DMS53 (cell line): ENCODE measurements at regions not wholly inside any gene's neighbourhood (a gene's known extent, or its start where the extent isn't known, plus 50 kb on each side); places are given as distances from the start of the nearest gene placed in this dataset.

Source experiments
- DNase-seq: peaks from one replicate; lab custom pipeline; 2025; lab: John Stamatoyannopoulos, UW

- no peak for DNase-seq
These were observed 152.9 kb downstream of the RPS24 start for GRCh38 chr10:78186572-78186971.

GRCh38 chr10:78187371-78187770 is 153.7 kb downstream of the RPS24 start:
- DNase-seq: no peak

DNA sequence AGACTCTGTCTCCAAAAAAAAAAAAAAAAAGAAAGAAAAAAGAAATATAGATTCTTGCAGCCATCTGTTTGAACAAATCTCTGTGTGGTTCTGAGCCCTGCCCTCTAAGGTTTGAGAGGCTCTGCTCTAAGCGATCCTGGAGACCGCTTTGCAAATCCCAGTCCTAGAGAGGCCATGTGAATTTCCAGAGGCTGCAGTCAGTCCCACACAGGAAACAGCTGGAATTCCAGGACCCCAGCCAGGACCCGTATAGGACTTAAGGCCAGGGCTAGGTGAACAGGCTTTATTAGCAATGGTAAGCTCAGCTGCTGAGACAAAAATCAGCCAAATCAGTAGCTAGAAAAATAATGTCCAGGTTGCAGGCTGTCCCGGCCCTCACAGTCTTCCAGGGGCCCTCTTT is 154.8 kb downstream of the RPS24 start:
- DNase-seq: no peak

- no peak for DNase-seq
These were observed 156.6 kb downstream of the RPS24 start for GRCh38 chr10:78190051-78190825.

DNA sequence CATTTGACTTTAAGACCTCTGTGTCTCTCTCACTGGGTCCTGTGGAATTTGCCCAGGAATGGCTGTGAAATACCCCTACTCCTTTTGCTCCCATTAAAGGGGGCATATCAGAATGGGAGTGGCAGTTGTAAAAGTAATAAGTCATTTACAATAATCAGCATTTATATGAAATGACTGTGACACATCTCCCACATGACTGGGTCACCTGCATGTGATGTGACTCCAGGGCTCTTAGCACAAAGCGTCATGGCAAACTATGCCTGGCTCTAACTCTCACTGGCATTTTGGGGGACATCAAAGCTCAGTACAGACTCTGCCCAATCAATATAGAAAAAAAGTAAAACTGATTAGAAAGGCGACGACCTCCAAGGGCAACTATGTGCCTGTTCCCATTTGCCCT is 157.6 kb downstream of the RPS24 start:
- DNase-seq: no peak

- DNase-seq: no peak
These were observed 159.5 kb downstream of the RPS24 start for GRCh38 chr10:78193189-78193588.

DNA sequence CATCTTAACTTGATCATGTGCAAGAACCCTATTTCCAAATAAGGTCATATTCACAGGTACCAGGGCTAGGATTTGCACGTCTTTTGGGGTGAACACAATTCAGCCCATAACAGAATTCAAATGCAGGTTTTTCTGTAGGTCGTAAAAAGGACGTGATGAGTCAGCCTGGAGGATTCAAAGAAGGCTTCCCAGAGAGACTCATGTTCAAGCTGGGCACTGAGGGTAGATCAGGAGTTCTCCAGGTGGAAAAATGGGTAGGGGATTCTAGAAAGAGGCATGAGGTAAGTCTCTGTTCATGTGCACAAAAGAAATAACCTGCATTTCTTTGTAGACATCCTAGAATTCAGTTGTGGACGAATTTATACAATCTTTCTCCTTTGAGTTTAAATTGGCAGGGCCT is 160.4 kb downstream of the RPS24 start:
- no peak for DNase-seq

DNA sequence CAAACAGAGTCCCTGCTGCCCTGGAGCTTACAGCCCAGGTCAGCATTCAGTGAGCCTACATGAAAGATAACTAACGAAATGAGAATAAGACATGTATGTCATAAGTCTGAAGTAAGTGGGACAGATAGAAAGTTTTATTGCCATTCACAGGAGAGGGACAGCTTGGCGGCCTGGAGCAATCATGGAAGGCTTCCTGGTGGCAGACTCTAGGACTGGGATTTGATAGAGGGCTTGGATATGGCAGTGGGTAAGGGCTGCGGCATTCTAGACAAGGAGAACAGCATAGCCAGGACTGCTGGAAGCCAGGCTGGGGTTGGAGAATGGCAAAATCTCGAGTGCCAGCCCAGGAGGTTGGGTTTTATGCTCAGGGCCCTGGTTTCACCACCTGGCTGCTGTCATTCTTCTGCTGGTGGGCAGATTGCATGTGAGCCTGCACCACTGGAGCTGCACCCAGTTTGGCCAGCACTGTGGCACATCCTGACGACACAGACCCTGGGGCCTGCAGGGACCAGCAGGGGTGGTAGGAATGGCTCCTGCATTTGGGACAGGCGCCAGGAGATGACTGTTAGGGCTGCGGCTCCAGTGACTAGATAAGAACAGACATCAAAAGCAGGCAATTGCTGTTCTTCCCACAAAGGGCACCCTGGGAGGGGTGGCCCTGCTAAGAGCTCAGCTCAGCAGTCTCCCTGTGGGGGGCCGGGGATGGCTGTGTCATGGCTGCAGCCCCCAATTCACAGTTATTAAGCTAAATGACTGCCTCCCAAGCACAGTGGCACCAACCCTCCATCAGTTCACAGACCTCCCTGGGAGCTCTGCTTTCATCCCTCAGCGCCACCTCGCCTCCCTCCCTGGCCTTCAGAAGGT is 161.1 kb downstream of the RPS24 start:
- DNase-seq: no peak

DNA sequence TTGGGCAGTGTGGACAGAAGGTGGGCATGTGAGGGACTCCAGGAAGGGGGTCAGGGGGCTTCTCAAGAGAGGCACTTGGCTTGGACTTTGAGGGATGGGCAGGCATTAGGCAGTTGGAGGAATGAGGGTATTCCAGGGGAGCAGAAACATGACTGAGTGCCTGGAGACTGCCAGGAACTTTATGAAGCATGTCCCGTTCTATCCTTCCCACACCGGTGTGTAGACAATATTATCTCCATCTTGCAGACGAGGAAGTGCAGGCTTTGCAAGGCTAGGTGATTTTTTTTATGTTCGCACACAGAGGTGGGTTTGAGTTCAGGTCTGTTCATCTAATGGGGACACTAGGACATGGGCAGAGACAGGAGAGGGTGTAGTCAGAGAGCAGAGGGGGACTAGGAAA is 162.7 kb downstream of the RPS24 start:
- no peak for DNase-seq

- DNase-seq: no peak
These were observed 163.3 kb downstream of the RPS24 start for GRCh38 chr10:78196964-78197363.

DNA sequence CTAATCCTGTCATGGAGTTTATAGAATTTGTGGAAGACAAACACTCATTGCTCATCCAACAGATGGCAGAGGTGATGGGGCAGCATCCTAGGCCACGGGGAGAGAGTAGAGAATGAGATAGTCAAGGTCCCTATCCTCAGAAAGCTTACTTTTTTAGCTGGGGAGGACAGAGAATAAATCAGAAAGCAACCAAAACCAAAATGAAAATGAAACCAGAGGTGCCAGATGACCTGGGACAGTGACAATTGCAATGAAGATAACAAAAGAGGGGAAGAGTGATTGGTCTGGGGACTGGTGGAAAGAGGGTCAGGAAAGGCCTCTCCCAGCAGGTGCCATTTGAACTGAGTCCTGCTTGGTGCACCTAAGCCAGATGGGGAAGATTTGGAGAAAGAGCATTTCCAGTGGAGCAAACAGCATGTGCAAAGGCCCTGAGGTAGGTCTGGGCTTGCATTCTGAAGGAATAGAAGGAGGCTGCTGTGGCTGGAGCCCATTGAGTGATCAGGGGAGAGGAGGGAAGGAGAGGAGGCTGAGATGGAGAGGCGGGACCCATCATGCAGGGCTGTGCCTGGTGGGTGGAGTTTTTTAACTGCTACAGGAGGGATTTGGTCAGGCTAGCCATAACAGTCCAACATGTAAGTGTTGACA is 164.1 kb downstream of the RPS24 start:
- DNase-seq: no peak

DNA sequence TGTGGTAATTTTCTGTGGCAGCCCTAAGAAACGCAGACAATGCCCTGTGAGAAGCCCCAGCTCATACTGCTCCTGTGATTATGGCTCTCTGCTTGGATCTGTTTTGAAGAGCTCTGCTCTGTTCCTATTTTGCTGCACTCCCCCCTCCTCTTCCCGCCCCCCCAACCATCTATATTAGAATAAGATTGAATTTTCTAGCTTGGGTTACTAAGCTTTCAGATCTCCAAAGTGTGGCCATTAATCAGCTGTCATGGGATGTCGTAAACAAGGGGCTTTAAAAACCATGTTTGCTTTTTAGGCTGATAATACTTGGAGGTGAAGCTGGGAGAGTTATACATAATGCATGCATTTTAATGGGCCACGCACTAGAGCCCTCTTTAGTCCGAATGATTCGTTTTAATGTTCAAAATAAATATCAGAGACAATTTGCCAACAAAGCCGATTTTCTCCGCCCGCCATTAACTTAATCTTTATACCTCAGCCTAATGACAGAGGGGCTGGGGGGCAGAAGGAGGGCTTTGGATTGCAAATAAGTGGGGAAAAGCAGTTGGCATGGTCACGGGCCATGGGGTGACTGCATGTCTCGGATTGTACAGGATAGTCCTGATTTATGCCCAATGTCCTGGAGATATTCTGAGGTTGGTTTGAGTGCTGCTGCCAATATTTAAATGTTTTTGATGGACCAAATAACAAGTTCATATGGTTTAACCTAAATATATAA is 165.5 kb downstream of the RPS24 start:
- no peak for DNase-seq

- DNase-seq: peak; percentile 44
These were observed 166.1 kb downstream of the RPS24 start for GRCh38 chr10:78199759-78200158.

- no peak for DNase-seq
These were observed 167.0 kb downstream of the RPS24 start for GRCh38 chr10:78200686-78201085.

DNA sequence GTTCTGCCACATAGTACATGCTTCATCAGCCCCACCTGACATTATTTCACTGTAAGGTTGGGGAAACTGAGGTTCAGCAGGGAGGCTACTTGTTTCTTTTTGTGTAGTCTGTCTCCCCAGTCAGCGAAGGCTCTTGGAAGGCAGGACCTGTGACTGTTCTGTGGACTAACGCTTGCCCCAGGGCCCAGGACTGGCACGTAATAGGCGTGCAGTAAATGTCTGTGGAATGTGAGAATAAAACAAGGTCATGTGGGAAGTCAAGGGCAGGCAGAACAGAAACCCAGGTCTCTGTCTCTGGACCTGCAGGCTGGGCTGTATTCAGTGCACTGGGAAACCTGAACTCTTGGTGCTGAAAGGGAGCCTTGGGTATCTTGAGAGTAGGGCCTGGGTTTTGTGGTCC is 168.7 kb downstream of the RPS24 start:
- no peak for DNase-seq

- DNase-seq: peak; percentile 42
These were observed 170.5 kb downstream of the RPS24 start for GRCh38 chr10:78203915-78204818.

DNA sequence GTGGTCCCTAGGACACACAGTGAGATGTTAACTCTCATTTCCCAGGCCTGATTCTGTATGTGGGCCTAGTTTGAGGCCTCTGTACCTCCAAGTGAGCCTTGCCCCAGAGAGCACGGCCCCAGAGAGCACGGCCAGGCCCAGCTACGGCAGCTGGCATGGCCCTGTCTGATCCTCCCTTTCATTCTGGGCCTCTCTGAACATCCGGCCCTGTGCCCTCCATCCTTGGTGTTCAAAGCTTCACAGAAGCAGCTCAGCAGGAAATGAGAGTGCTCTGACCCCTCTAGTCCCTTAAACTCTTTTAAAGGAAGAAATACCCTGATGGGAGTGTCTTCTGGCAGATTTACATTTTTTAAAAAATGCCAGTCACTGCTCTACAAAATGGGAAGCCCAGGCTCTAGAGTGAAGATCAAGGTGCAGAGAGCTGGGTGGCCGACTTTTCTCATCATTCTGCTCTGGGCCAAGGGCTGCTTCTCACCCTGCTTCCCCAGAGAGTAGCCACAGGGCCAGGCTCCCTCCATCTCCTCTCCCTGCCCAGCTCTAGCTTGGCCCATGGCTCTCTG is 171.9 kb downstream of the RPS24 start:
- DNase-seq: no peak

- no peak for DNase-seq
These were observed 173.6 kb downstream of the RPS24 start for GRCh38 chr10:78207216-78207615.

GRCh38 chr10:78207776-78208175 is 174.1 kb downstream of the RPS24 start:
- no peak for DNase-seq

DNA sequence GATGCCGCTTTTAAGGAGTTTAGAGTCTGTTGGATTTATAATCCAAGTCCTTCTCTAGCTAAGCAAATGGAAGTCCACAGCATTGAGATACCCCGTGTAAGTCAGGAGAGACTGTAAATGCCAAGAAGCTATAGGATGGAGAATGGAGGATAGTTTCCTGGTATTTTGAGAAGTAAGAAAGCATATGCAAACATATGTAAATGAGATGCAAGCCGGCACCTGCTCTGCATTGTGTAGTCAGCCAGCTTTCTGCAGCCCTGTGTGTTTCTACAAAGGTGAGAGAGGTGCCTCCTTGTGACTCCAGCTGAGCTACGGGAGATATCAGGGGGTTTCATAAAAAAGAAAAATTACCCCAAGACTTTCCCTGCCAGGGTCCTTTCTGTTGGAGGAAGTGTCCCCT is 176.3 kb downstream of the RPS24 start:
- no peak for DNase-seq

DNA sequence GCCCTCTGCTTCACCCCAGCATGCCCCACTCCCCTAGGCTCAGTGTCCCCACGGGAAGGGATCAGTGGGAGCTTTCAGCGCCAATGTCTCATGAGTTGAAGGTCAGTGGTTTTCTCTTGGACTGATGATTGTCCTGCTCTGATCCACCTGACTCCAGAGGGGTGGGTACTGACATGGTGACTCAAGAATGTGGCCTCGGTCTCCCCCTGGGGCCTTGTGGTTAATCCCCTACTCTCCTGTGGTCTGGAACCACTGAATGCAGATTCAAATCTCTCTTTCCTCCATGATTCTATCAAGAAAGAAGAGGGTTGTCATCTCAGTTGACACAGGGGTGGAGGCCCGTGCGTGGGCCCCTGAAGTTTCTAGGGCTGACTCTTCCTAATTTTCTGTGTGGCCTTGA is 176.9 kb downstream of the RPS24 start:
- no peak for DNase-seq
